ENCODE measurements at regions not wholly inside any gene's neighbourhood (a gene's known extent, or its start where the extent isn't known, plus 50 kb on each side); places are given as distances from the start of the nearest gene placed in this dataset.

DNA sequence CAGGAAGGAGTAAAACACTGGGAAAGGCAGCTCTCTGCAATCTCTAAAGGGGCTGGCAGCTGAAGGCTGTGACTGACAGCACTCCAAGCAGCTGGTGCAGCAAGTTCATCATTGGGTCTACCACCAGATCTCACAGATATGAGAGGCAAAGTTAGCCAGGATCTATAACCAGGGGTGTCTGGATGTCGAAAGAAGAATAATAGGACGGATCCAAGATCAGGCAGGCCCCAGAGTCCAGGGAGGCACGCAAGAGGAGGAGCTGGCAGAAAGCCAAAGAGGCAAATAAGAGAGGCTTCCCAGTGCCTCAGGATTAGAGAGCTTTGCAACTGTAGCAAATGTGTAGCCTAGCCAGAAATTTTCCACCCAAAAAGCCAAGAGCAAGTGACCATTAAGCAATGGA, 77.1 kb downstream of the RBMXL2 start:
- TF ChIP-seq MXI1 (IDR thresholded peaks at IDR 0.05; ENCODE audit: low read depth, low read length) = no peak
- TF ChIP-seq, protein P1, sequence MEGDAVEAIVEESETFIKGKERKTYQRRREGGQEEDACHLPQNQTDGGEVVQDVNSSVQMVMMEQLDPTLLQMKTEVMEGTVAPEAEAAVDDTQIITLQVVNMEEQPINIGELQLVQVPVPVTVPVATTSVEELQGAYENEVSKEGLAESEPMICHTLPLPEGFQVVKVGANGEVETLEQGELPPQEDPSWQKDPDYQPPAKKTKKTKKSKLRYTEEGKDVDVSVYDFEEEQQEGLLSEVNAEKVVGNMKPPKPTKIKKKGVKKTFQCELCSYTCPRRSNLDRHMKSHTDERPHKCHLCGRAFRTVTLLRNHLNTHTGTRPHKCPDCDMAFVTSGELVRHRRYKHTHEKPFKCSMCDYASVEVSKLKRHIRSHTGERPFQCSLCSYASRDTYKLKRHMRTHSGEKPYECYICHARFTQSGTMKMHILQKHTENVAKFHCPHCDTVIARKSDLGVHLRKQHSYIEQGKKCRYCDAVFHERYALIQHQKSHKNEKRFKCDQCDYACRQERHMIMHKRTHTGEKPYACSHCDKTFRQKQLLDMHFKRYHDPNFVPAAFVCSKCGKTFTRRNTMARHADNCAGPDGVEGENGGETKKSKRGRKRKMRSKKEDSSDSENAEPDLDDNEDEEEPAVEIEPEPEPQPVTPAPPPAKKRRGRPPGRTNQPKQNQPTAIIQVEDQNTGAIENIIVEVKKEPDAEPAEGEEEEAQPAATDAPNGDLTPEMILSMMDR (IDR thresholded peaks at IDR 0.05) = no peak
